ENCODE measurements at regions not wholly inside any gene's neighbourhood (a gene's known extent, or its start where the extent isn't known, plus 50 kb on each side); places are given as distances from the start of the nearest gene placed in this dataset.

DNA sequence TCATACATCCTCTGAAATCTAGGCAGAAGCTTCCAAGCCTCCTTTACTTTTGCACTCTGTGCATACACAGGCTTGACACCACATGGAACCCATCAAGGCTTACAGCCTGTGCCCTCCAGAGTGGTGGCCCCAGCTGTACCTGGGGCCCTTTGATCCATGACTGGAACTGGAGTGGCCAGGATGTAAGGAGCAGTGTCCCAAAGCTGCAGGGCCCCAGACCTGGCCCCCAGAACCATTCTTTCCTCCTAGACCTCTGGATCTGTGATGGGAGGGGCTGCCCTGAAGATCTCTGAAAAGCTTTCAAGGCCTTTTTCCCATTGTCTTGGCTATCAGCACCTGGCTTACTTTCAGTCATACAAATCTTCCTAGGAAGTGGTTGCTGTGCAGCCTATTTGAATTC is 63.1 kb upstream of the NOL4 start:
- no peak for FAIRE-seq
- DNase-seq (ENCODE audit: low read depth, low spot score), result no peak
- no peaks in the 10 kb centered on the region for H3K9me3 ChIP-seq (replicated peaks; ENCODE audit: control insufficient read depth, insufficient read depth, low read length)
- no peaks in the 10 kb centered on the region for H3K79me2 ChIP-seq (ENCODE audit: control insufficient read depth, insufficient read depth, low read length)
- H3K9me1 ChIP-seq (replicated peaks; ENCODE audit: control insufficient read depth, extremely low read depth, insufficient read depth, low read length), result no peaks in the 10 kb centered on the region
- ChIA-PET POLR2A (no interaction called here), CTCF (no interaction called here)
- H4K20me1 ChIP-seq (replicated peaks; ENCODE audit: control insufficient read depth, extremely low read depth, insufficient read depth, low read length), result no peaks in the 10 kb centered on the region
- no TSS peak for BruUV-seq (replicated peaks)
- H2AFZ ChIP-seq (ENCODE audit: low read depth, low read length), result no peak overlapping the region
- intact Hi-C loops (cut with micrococcal nuclease) (no loop called here), dilution Hi-C loops (cut with MboI; ENCODE audit: extremely low pct_ligation_motif_present, low sequenced_read_pairs) (no loop called here)
- H3K4me2 ChIP-seq (ENCODE audit: insufficient read depth, low read length), result no peak overlapping the region
- no peaks in the 10 kb centered on the region for H3K4me1 ChIP-seq (ENCODE audit: control insufficient read depth, extremely low read depth, insufficient read depth, low read length)
- H3K4me3 ChIP-seq (replicated peaks in 1 of 3; ENCODE audit: insufficient read depth in 1 of 3, low read depth in 1 of 3, low read length in 3 of 3), result no peak overlapping the region
- H3K36me3 ChIP-seq (ENCODE audit: control insufficient read depth in 2 of 2, extremely low read depth in 1 of 2, insufficient read depth in 2 of 2, low read length in 2 of 2), result no peaks in the 10 kb centered on the region
- peaks cover 0 to 2% of the 10 kb centered on the region in 2 experiments for H3K27me3 ChIP-seq (ENCODE audit: control insufficient read depth in 2 of 2, insufficient read depth in 2 of 2, low read length in 2 of 2)
- H3K9ac ChIP-seq (replicated peaks; ENCODE audit: extremely low read depth, insufficient read depth, low read length), result no peak overlapping the region
- H3K27ac ChIP-seq (ENCODE audit: insufficient read depth, low read depth, low read length), result no peak overlapping the region
- no peak for TF ChIP-seq FOS (IDR thresholded peaks at IDR 0.05; ENCODE audit: borderline replicate concordance, insufficient read depth, low read length)
- no peak for TF ChIP-seq JUN (IDR thresholded peaks at IDR 0.05; ENCODE audit: borderline replicate concordance, insufficient read depth, insufficient read length, low read depth)
- no peak for TF ChIP-seq POLR2A (IDR thresholded peaks at IDR 0.05; ENCODE audit: low read depth, low read length)
- TF ChIP-seq, protein P1, sequence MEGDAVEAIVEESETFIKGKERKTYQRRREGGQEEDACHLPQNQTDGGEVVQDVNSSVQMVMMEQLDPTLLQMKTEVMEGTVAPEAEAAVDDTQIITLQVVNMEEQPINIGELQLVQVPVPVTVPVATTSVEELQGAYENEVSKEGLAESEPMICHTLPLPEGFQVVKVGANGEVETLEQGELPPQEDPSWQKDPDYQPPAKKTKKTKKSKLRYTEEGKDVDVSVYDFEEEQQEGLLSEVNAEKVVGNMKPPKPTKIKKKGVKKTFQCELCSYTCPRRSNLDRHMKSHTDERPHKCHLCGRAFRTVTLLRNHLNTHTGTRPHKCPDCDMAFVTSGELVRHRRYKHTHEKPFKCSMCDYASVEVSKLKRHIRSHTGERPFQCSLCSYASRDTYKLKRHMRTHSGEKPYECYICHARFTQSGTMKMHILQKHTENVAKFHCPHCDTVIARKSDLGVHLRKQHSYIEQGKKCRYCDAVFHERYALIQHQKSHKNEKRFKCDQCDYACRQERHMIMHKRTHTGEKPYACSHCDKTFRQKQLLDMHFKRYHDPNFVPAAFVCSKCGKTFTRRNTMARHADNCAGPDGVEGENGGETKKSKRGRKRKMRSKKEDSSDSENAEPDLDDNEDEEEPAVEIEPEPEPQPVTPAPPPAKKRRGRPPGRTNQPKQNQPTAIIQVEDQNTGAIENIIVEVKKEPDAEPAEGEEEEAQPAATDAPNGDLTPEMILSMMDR (IDR thresholded peaks at IDR 0.05; ENCODE audit: extremely low read depth in 1 of 2, insufficient read depth in 1 of 2, low read depth in 1 of 2, low read length in 2 of 2), result no peak
- TF ChIP-seq, protein P2, sequence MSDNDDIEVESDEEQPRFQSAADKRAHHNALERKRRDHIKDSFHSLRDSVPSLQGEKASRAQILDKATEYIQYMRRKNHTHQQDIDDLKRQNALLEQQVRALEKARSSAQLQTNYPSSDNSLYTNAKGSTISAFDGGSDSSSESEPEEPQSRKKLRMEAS (IDR thresholded peaks at IDR 0.05; ENCODE audit: insufficient read depth, insufficient read length), result no peak
- no peak for TF ChIP-seq EZH2 (IDR thresholded peaks at IDR 0.05; ENCODE audit: borderline replicate concordance, low read depth, low read length, severe bottlenecking)
- TF ChIP-seq GATA2 (IDR thresholded peaks at IDR 0.05; ENCODE audit: insufficient read depth, insufficient read length, low read depth, low read length), result no peak
- no peak for TF ChIP-seq POLR2AphosphoS5 (IDR thresholded peaks at IDR 0.05; ENCODE audit: insufficient read depth, low read depth, low read length)
- TF ChIP-seq MYC (IDR thresholded peaks at IDR 0.05; ENCODE audit: low read depth, low read length), result no peak

All from endothelial cell of umbilical vein (primary cell).